22Rv1 (cell line): ENCODE measurements at regions not wholly inside any gene's neighbourhood (a gene's known extent, or its start where the extent isn't known, plus 50 kb on each side); places are given as distances from the start of the nearest gene placed in this dataset.

Experiments used
- ZFX ChIP-seq: fragments of 450-650 bp; IDR thresholded peaks from 2 replicates; pipeline ENCODE4 v1.6.1; 2017; ENCODE audit warnings: antibody characterized with exemption, borderline replicate concordance
- TF ChIP-seq, protein P1 (sequence below): fragments of 450-650 bp; IDR thresholded peaks from 2 replicates; pipeline ENCODE4 v1.5.1; 2017; ENCODE audit warnings: mild to moderate bottlenecking

DNA sequence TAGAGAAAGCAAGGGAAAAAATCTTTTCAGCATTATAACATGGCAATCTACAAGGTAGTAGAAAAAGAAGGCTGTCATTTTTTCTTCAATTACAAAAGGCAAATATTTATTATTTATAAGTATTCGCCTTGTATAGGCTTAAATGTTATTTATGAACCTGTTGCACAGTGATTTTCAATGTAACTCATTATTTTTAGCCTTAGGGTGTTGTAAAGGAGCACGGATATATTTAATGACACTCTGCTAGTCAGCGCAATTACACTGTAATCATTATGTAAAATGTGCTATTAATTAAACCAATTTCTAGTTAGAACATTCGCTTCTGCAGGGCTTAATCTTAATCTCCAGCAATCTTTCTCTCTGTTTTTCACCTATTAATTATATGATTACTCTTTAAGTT is 145.0 kb downstream of the ATG4C start:
- TF ChIP-seq, protein P1, sequence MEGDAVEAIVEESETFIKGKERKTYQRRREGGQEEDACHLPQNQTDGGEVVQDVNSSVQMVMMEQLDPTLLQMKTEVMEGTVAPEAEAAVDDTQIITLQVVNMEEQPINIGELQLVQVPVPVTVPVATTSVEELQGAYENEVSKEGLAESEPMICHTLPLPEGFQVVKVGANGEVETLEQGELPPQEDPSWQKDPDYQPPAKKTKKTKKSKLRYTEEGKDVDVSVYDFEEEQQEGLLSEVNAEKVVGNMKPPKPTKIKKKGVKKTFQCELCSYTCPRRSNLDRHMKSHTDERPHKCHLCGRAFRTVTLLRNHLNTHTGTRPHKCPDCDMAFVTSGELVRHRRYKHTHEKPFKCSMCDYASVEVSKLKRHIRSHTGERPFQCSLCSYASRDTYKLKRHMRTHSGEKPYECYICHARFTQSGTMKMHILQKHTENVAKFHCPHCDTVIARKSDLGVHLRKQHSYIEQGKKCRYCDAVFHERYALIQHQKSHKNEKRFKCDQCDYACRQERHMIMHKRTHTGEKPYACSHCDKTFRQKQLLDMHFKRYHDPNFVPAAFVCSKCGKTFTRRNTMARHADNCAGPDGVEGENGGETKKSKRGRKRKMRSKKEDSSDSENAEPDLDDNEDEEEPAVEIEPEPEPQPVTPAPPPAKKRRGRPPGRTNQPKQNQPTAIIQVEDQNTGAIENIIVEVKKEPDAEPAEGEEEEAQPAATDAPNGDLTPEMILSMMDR = no peak
- no peak for TF ChIP-seq ZFX
